ENCODE measurements at regions not wholly inside any gene's neighbourhood (a gene's known extent, or its start where the extent isn't known, plus 50 kb on each side); places are given as distances from the start of the nearest gene placed in this dataset.

- Histone ChIP-seq H3K36me3 (ENCODE audit: low read depth) (no peaks in the 10 kb centered on the region), H3K27ac (ENCODE audit: poor library complexity, severe bottlenecking) (no peak overlapping the region), H3K9me3 (ENCODE audit: severe bottlenecking) (no peaks in the 10 kb centered on the region), H3K4me1 (ENCODE audit: insufficient read depth, poor library complexity, severe bottlenecking) (no peaks in the 10 kb centered on the region), H3K4me3 (ENCODE audit: severe bottlenecking) (no peak overlapping the region), H3K27me3 (ENCODE audit: insufficient read depth, poor library complexity, severe bottlenecking) (no peaks in the 10 kb centered on the region)
- DNase-seq (ENCODE audit: low spot score), result no peak
- TF ChIP-seq CTCF (IDR thresholded peaks at IDR 0.05; ENCODE audit: poor library complexity, severe bottlenecking), result no peak
- ATAC-seq (ENCODE audit: low read depth), result no peak
These were observed 208.4 kb upstream of the KBTBD8 start for GRCh38 chr3:66789580-66790237.

- H3K27me3 ChIP-seq (ENCODE audit: insufficient read depth, poor library complexity, severe bottlenecking), result no peaks in the 10 kb centered on the region
- H3K36me3 ChIP-seq (ENCODE audit: low read depth), result no peaks in the 10 kb centered on the region
- H3K27ac ChIP-seq (ENCODE audit: poor library complexity, severe bottlenecking), result no peak overlapping the region
- ATAC-seq (ENCODE audit: low read depth), result no peak
- TF ChIP-seq CTCF (IDR thresholded peaks at IDR 0.05; ENCODE audit: poor library complexity, severe bottlenecking), result no peak
- H3K9me3 ChIP-seq (ENCODE audit: severe bottlenecking), result no peaks in the 10 kb centered on the region
- no peaks in the 10 kb centered on the region for H3K4me1 ChIP-seq (ENCODE audit: insufficient read depth, poor library complexity, severe bottlenecking)
- DNase-seq (ENCODE audit: low spot score), result no peak
- H3K4me3 ChIP-seq (ENCODE audit: severe bottlenecking), result no peak overlapping the region
These were observed 206.0 kb upstream of the KBTBD8 start for GRCh38 chr3:66792086-66792485.

- TF ChIP-seq CTCF (IDR thresholded peaks at IDR 0.05; ENCODE audit: poor library complexity, severe bottlenecking), result no peak
- no peak overlapping the region for H3K4me3 ChIP-seq (ENCODE audit: severe bottlenecking)
- no peak overlapping the region for H3K27ac ChIP-seq (ENCODE audit: poor library complexity, severe bottlenecking)
These were observed 202.7 kb upstream of the KBTBD8 start for GRCh38 chr3:66795365-66795764.

GRCh38 chr3:66796343-66796742, 201.8 kb upstream of the KBTBD8 start:
- no peak for TF ChIP-seq CTCF (IDR thresholded peaks at IDR 0.05; ENCODE audit: poor library complexity, severe bottlenecking)
- DNase-seq (ENCODE audit: low spot score), result no peak
- Histone ChIP-seq H3K36me3 (ENCODE audit: low read depth) (no peaks in the 10 kb centered on the region), H3K27ac (ENCODE audit: poor library complexity, severe bottlenecking) (no peak overlapping the region), H3K4me3 (ENCODE audit: severe bottlenecking) (no peak overlapping the region), H3K9me3 (ENCODE audit: severe bottlenecking) (no peaks in the 10 kb centered on the region), H3K27me3 (ENCODE audit: insufficient read depth, poor library complexity, severe bottlenecking) (no peaks in the 10 kb centered on the region), H3K4me1 (ENCODE audit: insufficient read depth, poor library complexity, severe bottlenecking) (no peaks in the 10 kb centered on the region)
- ATAC-seq (ENCODE audit: low read depth), result no peak

More at GRCh38 chr3:66795365-66795764, 202.7 kb upstream of the KBTBD8 start:
- Histone ChIP-seq H3K27me3 (ENCODE audit: insufficient read depth, poor library complexity, severe bottlenecking) (no peaks in the 10 kb centered on the region), H3K9me3 (ENCODE audit: severe bottlenecking) (no peaks in the 10 kb centered on the region), H3K36me3 (ENCODE audit: low read depth) (no peaks in the 10 kb centered on the region), H3K4me1 (ENCODE audit: insufficient read depth, poor library complexity, severe bottlenecking) (no peaks in the 10 kb centered on the region)
- ATAC-seq (ENCODE audit: low read depth) (no peak), DNase-seq (ENCODE audit: low spot score) (no peak)

- Histone ChIP-seq H3K4me3 (ENCODE audit: severe bottlenecking) (no peak overlapping the region), H3K27ac (ENCODE audit: poor library complexity, severe bottlenecking) (no peak overlapping the region)
- ATAC-seq (ENCODE audit: low read depth), result no peak
These were observed 200.1 kb upstream of the KBTBD8 start for GRCh38 chr3:66797889-66798560.

More at GRCh38 chr3:66797889-66798560, 200.1 kb upstream of the KBTBD8 start:
- Histone ChIP-seq H3K27me3 (ENCODE audit: insufficient read depth, poor library complexity, severe bottlenecking) (no peaks in the 10 kb centered on the region), H3K36me3 (ENCODE audit: low read depth) (no peaks in the 10 kb centered on the region), H3K4me1 (ENCODE audit: insufficient read depth, poor library complexity, severe bottlenecking) (no peaks in the 10 kb centered on the region), H3K9me3 (ENCODE audit: severe bottlenecking) (no peaks in the 10 kb centered on the region)
- DNase-seq (ENCODE audit: low spot score), result no peak
- TF ChIP-seq CTCF (IDR thresholded peaks at IDR 0.05; ENCODE audit: poor library complexity, severe bottlenecking), result no peak
